NOMO-1 (cell line): ENCODE measurements at regions not wholly inside any gene's neighbourhood (a gene's known extent, or its start where the extent isn't known, plus 50 kb on each side); places are given as distances from the start of the nearest gene placed in this dataset.

ENCODE experiments used
- DNase-seq, 2 experiments: peaks; one replicate each; lab custom pipeline; 2025; ENCODE audit not compliant: unreplicated experiment in 2 of 2; lab: John Stamatoyannopoulos, UW

GRCh38 chr5:56499491-56499890, 266.4 kb upstream of the ANKRD55 start:
- DNase-seq, result no peak

- DNase-seq, result no peak
These were observed 265.7 kb upstream of the ANKRD55 start for GRCh38 chr5:56498759-56499395.

DNA sequence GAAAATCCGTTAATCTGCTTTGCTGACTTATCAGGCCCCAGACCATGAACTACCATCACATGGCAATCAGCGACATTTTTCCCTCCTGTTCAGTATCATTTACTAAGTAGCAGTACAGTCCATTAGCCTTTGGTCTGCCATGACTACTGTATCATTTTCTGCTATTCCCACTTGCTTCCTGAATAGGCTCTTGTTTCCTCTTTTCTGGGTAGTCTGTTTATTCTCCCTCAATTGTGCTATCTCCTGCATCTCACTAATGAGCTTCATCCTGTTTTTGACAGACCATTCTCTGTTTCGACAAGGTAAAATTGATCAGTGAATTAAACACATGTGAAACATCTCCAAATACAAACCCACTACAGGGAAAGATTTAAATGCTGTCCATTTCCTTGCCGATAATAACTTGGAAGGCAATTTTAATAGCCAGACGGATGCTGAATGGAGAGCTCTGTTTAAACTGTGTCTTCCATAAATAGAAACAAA, 263.5 kb upstream of the ANKRD55 start:
- peak in 1 of 2 experiments; percentile 4 for DNase-seq

- peak; percentile 17 to 21 for DNase-seq
These were observed 261.2 kb upstream of the ANKRD55 start for GRCh38 chr5:56494300-56494731.

DNA sequence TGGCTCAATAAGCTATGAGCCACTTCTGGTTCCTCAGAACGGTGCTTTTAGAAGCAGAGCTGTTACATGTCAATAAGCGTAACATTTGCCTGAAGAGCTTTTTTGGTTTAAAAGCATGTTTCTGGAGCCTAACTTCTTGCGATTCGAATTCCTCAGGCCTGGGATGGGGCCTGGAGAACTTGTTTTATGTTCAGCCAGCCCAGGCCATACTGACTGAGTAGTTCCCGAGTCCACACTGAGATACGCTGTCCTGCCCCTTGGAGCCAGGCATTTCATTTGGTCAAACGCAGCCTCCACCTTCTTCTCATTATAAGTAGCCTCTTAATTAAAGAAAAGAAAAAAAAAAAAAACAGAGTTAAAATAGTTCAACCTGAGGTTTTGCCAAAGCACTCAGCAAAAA, 260.6 kb upstream of the ANKRD55 start:
- DNase-seq, result no peak

DNA sequence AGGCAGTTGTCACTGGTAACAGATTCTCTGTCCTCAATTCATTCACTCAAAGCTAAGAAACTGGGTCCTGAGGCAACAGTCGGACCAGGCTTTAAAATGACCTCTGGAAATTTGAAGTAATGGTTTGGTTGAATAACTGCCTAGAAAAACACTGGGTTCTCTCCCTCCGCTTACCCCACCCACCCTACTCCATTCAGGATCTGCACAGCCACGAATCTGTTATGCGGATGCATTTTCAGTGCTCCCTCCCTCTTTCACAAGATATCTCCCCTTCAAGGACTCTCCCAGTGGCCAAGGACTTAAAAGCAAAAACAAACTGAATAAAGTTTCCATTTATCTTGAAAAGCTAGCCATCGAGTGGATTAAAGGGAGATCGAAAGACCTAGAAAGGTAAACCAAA, 260.2 kb upstream of the ANKRD55 start:
- no peak for DNase-seq

- DNase-seq, result no peak
These were observed 259.7 kb upstream of the ANKRD55 start for GRCh38 chr5:56492812-56493211.

DNA sequence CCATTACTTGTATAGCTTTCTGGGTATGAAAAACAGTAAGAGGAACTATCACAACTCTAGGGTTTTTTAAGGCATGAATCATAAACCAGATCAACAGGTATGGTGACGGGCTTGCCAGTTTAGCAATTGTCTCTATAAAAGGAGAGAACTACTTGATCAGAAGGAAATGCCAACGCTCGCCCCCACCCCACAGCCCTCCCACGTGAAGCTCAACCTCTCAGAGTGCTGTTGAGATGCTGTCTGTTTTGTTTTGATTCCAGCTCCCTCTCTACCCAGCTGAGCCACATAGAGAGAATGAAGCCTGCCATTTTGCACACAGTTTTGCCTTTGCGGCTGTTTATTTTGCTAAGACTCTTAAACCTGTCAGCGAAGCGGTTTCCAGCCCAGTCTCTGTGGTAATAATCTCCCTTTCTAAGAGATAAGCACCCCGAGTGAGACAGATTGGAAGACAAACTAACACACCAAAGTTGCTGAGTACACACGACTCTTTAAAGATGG, 257.9 kb upstream of the ANKRD55 start:
- DNase-seq, result peak in 1 of 2 experiments; percentile 54

DNA sequence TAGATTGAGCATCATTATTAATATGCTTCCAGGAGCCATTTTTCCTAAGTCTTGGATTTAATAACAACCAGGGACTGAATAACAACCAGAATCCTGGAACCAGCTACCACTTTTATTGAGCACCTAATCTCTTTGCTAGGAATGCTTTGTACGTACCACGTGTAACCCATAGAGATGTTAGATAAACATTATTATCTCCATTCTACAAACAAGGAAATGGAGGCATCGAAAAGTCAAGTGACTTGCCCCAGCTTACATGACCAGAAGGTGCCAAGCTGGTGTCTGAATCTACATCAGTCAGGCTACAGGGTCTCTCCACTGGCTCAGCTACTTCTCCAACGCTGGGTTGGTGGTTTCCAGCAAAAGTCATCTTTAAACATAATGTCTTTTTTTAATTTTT, 256.1 kb upstream of the ANKRD55 start:
- no peak for DNase-seq

GRCh38 chr5:56487528-56488115, 254.5 kb upstream of the ANKRD55 start:
- DNase-seq, result no peak

DNA sequence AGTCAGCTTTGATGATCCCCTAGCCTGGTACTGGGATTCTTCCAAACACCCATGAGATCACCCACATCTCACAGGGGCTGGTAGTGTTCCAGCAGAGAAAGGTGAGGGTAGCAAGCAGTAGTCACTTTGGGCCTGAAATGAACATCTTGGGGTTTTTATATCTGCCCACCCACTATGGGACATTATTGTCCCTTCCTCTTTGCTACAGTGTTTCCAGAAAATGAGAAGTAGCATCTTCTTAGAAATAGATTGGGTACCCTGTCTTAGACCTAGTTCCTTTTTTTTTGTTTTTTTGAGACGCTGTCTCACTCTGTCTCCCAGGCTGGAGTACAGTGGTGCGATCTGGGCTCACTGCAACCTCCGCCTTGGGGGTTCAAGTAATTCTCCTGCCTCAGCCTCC, 249.2 kb upstream of the ANKRD55 start:
- DNase-seq, result peak; percentile 31 to 74

GRCh38 chr5:56481428-56482357, 248.6 kb upstream of the ANKRD55 start:
- no peak for DNase-seq

- DNase-seq, result no peak
These were observed 247.7 kb upstream of the ANKRD55 start for GRCh38 chr5:56480705-56481427.

- DNase-seq, result no peak
These were observed 247.1 kb upstream of the ANKRD55 start for GRCh38 chr5:56480078-56480704.

DNA sequence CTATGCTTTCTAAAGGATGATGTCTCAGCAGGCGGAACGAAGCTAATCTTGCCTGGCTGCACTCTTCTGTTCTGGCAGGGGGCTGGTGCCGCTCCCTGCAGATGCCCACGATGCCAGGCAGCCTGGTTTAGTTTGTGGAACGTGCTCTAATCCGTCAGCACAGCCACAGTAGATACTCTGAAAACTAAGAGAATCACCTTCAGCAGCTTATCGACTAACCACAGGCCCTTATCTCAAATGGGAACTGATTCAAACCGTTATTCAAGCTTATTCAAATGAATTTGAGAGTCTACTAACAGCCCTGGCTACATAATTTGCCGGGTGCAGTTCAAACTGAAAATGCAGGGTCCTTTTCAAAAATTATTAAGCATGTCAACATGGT, 246.6 kb upstream of the ANKRD55 start:
- DNase-seq, result no peak

DNA sequence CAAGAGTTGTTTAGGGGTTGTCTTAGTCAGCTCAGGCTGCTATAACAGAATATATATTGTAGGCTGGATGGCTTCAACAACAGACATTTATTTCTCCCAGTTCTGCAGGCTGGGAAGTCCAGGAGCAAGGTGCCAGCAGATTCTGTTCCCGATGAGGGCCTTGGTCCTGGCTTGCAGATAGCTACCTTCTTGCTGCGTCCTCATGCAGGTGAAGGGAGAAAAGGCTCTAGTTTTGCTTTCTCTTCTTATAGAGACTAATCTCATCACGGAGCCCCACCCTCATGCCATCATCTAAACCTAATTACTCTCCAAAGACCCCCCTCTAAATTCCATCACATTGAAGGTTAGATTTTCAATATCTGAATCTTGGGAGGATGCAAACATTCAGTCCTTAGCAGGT, 246.0 kb upstream of the ANKRD55 start:
- DNase-seq, result no peak

GRCh38 chr5:56478062-56478461, 244.9 kb upstream of the ANKRD55 start:
- DNase-seq, result no peak

DNA sequence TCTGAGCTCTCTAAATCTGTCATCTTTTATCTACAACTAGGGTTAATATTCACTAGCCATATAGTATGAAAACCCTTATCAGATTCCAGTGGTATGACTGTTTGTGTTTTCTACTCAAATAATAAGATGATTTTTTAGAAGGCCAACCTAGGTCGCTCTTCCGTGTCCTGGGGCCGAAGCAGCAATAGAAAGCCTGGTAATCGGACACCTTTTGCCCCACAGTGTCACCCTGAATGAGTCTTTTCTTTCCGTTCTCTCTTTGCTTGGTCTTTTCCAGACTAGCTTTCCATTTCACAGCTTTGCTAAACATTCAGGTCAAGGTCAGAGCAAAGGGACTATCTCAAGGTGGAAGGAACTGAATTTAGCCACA, 243.3 kb upstream of the ANKRD55 start:
- no peak for DNase-seq

DNA sequence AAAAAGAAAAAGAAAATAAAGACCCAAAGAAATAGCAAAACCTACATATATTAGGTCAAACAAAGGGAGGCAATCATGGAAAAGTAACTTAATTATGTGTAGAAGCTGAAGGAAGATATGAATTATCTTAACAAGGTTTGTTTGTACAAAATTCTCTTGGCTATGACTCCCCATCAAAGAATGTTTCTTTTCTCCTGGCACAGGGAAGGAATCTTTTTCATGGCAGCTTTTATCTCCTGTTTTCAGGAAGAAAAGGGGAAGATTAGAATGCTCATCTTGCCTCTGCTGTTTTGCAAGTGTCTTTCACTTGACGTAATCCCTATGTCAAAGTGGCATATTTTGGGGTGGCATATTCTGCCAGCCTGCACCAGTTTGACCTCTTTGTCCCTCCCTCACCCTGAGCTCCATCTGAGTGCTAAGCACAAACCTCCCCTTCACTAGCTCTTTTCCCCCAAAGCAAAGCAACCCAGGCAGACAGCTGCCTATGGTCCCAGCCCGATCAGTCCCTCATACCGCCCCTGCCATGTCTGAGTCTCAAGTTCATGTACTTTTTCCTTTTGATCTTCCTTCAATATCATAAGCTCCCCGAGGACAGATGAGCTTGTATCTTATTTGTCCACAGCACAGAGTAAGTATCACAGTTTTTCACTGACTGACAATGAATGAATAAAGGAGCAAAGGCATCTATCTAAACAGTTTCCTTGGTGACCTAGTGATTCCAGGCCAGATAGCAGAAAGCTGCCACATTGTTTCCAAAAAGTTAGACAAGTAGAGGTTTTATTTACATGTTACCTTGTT, 242.8 kb upstream of the ANKRD55 start:
- DNase-seq, result no peak

GRCh38 chr5:56471707-56472106, 238.6 kb upstream of the ANKRD55 start:
- no peak for DNase-seq
